Spinal cord (tissue), 9 donors: ENCODE measurements at regions not wholly inside any gene's neighbourhood (a gene's known extent, or its start where the extent isn't known, plus 50 kb on each side); places are given as distances from the start of the nearest gene placed in this dataset.

Experiments used
- DNase-seq, 6 donors: peaks; one replicate each; pipeline versions ENCODE4 v3.0.0 to v3.0.0-alpha.2; 2013 to 2015; ENCODE audit warnings: low spot score in 6 of 6, low read depth in 4 of 6
- H3K27ac ChIP-seq: one replicate; pipeline ENCODE4 v1.5.1; 2013; ENCODE audit warnings: low read depth, low read length, control low read depth
- H3K27me3 ChIP-seq: one replicate; pipeline ENCODE4 v1.6.1; 2013; ENCODE audit warnings: low read length; ENCODE audit not compliant: control insufficient read depth, insufficient read depth
- H3K36me3 ChIP-seq: one replicate; pipeline ENCODE4 v1.6.1; 2013; ENCODE audit warnings: low read length; ENCODE audit not compliant: control insufficient read depth, insufficient read depth
- H3K4me1 ChIP-seq: one replicate; pipeline ENCODE4 v1.6.1; 2013; ENCODE audit warnings: low read length; ENCODE audit not compliant: control insufficient read depth, insufficient read depth
- H3K4me3 ChIP-seq: one replicate; pipeline ENCODE4 v1.5.1; 2013; ENCODE audit warnings: low read depth, low read length, control low read depth
- H3K9me3 ChIP-seq: one replicate; pipeline ENCODE4 v1.6.1; 2013; ENCODE audit warnings: low read length; ENCODE audit not compliant: control insufficient read depth, insufficient read depth
- WGBS: methylation state at CpG from one replicate; pipeline ENCODE4 v1.1.5; 2013; ENCODE audit warnings: missing lambda C conversion rate; ENCODE audit not compliant: insufficient coverage; 5-methylcytosine and 5-hydroxymethylcytosine counted together
- donor health status: healthy.

- no peaks in the 10 kb centered on the region for H3K27me3 ChIP-seq
- no peak for DNase-seq
- no peaks in the 10 kb centered on the region for H3K4me1 ChIP-seq
- H3K4me3 ChIP-seq: no peak overlapping the region
- H3K9me3 ChIP-seq: no peaks in the 10 kb centered on the region
- 63% methylated on average over 2 of the region's 2 CpGs for WGBS
- H3K27ac ChIP-seq: no peak overlapping the region
- no peaks in the 10 kb centered on the region for H3K36me3 ChIP-seq
Measured at GRCh38 chr21:35619184-35619583, 441.1 kb downstream of the SETD4 start.

- WGBS: no CpG with 5 or more reads among the region's 3 CpGs
- H3K27me3 ChIP-seq: no peaks in the 10 kb centered on the region
- no peak overlapping the region for H3K27ac ChIP-seq
Measured at GRCh38 chr21:35617491-35617890, 442.8 kb downstream of the SETD4 start.

GRCh38 chr21:35616090-35616489 lies 444.2 kb downstream of the SETD4 start:
- Histone ChIP-seq H3K36me3 (no peaks in the 10 kb centered on the region), H3K4me3 (no peak overlapping the region), H3K27me3 (no peaks in the 10 kb centered on the region), H3K9me3 (no peaks in the 10 kb centered on the region), H3K27ac (no peak overlapping the region), H3K4me1 (no peaks in the 10 kb centered on the region)
- peak in 4 of 6 donors; percentile 12 to 77 (median 38) for DNase-seq
- no CpG with 5 or more reads among the region's 4 CpGs for WGBS

More at GRCh38 chr21:35617491-35617890, 442.8 kb downstream of the SETD4 start:
- no peaks in the 10 kb centered on the region for H3K9me3 ChIP-seq
- no peak overlapping the region for H3K4me3 ChIP-seq
- H3K36me3 ChIP-seq: no peaks in the 10 kb centered on the region
- H3K4me1 ChIP-seq: no peaks in the 10 kb centered on the region
- DNase-seq: no peak

- H3K27me3 ChIP-seq: no peaks in the 10 kb centered on the region
- H3K4me1 ChIP-seq: no peaks in the 10 kb centered on the region
- no peaks in the 10 kb centered on the region for H3K36me3 ChIP-seq
- no CpG with 5 or more reads among the region's 1 CpG for WGBS
- no peak overlapping the region for H3K4me3 ChIP-seq
- no peak for DNase-seq
- no peak overlapping the region for H3K27ac ChIP-seq
- H3K9me3 ChIP-seq: no peaks in the 10 kb centered on the region
Measured at GRCh38 chr21:35615325-35615724, 445.0 kb downstream of the SETD4 start.

- DNase-seq: no peak
- no peaks in the 10 kb centered on the region for H3K36me3 ChIP-seq
- H3K4me1 ChIP-seq: no peaks in the 10 kb centered on the region
- no peaks in the 10 kb centered on the region for H3K9me3 ChIP-seq
- no peaks in the 10 kb centered on the region for H3K27me3 ChIP-seq
- no peak overlapping the region for H3K27ac ChIP-seq
- no CpG with 5 or more reads among the region's 4 CpGs for WGBS
- no peak overlapping the region for H3K4me3 ChIP-seq
Measured at GRCh38 chr21:35614396-35614921, 445.9 kb downstream of the SETD4 start.

- 17% methylated on average over 1 of the region's 2 CpGs for whole genome bisulfite sequencing
- Histone ChIP-seq H3K27ac (no peak overlapping the region), H3K9me3 (no peaks in the 10 kb centered on the region), H3K4me1 (no peaks in the 10 kb centered on the region), H3K36me3 (no peaks in the 10 kb centered on the region), H3K27me3 (no peaks in the 10 kb centered on the region), H3K4me3 (no peak overlapping the region)
- no peak for DNase-seq
Measured at GRCh38 chr21:35611708-35612132, 448.6 kb downstream of the SETD4 start.

- 100% methylated on average over 1 of the region's 4 CpGs for WGBS
- Histone ChIP-seq H3K4me1 (no peaks in the 10 kb centered on the region), H3K27me3 (no peaks in the 10 kb centered on the region), H3K4me3 (no peak overlapping the region), H3K27ac (no peak overlapping the region), H3K36me3 (no peaks in the 10 kb centered on the region), H3K9me3 (no peaks in the 10 kb centered on the region)
- no peak for DNase-seq
Measured at GRCh38 chr21:35609263-35609662, 451.1 kb downstream of the SETD4 start.

- WGBS: no CpG with 5 or more reads among the region's 5 CpGs
- no peak overlapping the region for H3K4me3 ChIP-seq
- no peaks in the 10 kb centered on the region for H3K36me3 ChIP-seq
Measured at GRCh38 chr21:35607406-35607805, 452.9 kb downstream of the SETD4 start.

GRCh38 chr21:35606578-35606977 lies 453.7 kb downstream of the SETD4 start:
- H3K27me3 ChIP-seq: peaks cover 2% of the 10 kb centered on the region
- DNase-seq: no peak
- H3K4me3 ChIP-seq: no peak overlapping the region
- WGBS: no CpG with 5 or more reads among the region's 2 CpGs
- no peaks in the 10 kb centered on the region for H3K36me3 ChIP-seq
- H3K4me1 ChIP-seq: no peaks in the 10 kb centered on the region
- no peak overlapping the region for H3K27ac ChIP-seq
- H3K9me3 ChIP-seq: no peaks in the 10 kb centered on the region

More at GRCh38 chr21:35607406-35607805, 452.9 kb downstream of the SETD4 start:
- DNase-seq: no peak
- H3K9me3 ChIP-seq: no peaks in the 10 kb centered on the region
- peaks cover 2% of the 10 kb centered on the region for H3K27me3 ChIP-seq
- H3K27ac ChIP-seq: no peak overlapping the region
- no peaks in the 10 kb centered on the region for H3K4me1 ChIP-seq

GRCh38 chr21:35606146-35606545 lies 454.2 kb downstream of the SETD4 start:
- 100% methylated on average over 3 of the region's 6 CpGs for WGBS
- peaks cover 2% of the 10 kb centered on the region for H3K27me3 ChIP-seq

More at GRCh38 chr21:35606146-35606545, 454.2 kb downstream of the SETD4 start:
- H3K4me1 ChIP-seq: no peaks in the 10 kb centered on the region
- no peak for DNase-seq
- no peaks in the 10 kb centered on the region for H3K36me3 ChIP-seq
- H3K9me3 ChIP-seq: no peaks in the 10 kb centered on the region
- H3K4me3 ChIP-seq: no peak overlapping the region
- no peak overlapping the region for H3K27ac ChIP-seq
